Loucy (cell line): ENCODE measurements at regions not wholly inside any gene's neighbourhood (a gene's known extent, or its start where the extent isn't known, plus 50 kb on each side); places are given as distances from the start of the nearest gene placed in this dataset.

ENCODE experiments used
- CTCF ChIP-seq: fragments of 200-600 bp; sonication (generic); conservative IDR thresholded peaks from 2 replicates; pipeline ENCODE4 v1.5.1; 2014; ENCODE audit warnings: mild to moderate bottlenecking, antibody characterized with exemption, low read length
- EZH2phosphoT487 ChIP-seq: fragments of 200-600 bp; IDR thresholded peaks from 2 replicates; pipeline ENCODE4 v1.6.1; 2018; ENCODE audit warnings: antibody characterized with exemption, mild to moderate bottlenecking, moderate library complexity, borderline replicate concordance

- TF ChIP-seq CTCF = no peak
- TF ChIP-seq EZH2phosphoT487 = no peak
Measured at GRCh38 chr2:457792-458424, 170.0 kb upstream of the ALKAL2 start.
